ENCODE measurements at regions not wholly inside any gene's neighbourhood (a gene's known extent, or its start where the extent isn't known, plus 50 kb on each side); places are given as distances from the start of the nearest gene placed in this dataset.

DNA sequence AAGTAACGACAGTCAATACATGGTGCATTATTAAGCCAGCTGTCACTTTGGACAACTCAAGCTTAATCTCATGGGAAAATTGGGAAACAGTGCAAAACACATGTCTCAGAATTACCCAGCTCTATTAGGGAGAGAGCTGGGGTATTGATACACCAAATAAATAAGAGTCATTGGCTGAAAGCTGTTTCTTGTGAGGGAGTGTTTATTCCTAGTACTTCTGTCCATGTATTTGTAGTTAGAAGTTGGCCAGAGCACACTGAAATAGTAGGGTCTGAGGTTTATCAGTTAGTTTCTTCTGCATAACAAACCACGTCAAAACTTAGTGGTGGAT, 192.0 kb upstream of the RALGAPA2 start:
- in situ Hi-C loops (cut with HindIII; ENCODE audit: extremely low pct_ligation_motif_present, low pct_unique_long_range_greater_than_20kb) (no loop called here), intact Hi-C loops (cut with micrococcal nuclease; ENCODE audit: unreplicated experiment) (no loop called here)
- H3K9me3 ChIP-seq (ENCODE audit: low read length), result peaks cover 5% of the 10 kb centered on the region; the same call in 1 of the 2 replicates
- peaks cover 0 to 10% of the 10 kb centered on the region in 2 experiments; a peak in 2 of 5 replicates for H3K27me3 ChIP-seq (ENCODE audit: control insufficient read depth in 1 of 2, insufficient read depth in 2 of 2, low read length in 2 of 2)
- H3K4me1 ChIP-seq (ENCODE audit: insufficient read depth, low read length), result no peaks in the 10 kb centered on the region
- no TSS peak for BruUV-seq (replicated peaks)
- H2AFZ ChIP-seq (ENCODE audit: low read length), result no peak overlapping the region
- CTCF ChIA-PET (ENCODE audit: low intra/inter-chr PET ratio, low total read pairs), result no interaction called here
- H3K4me3 ChIP-seq (replicated peaks in 1 of 3; ENCODE audit: insufficient read depth in 1 of 3, low read depth in 2 of 3, low read length in 3 of 3), result no peak overlapping the region
- no peaks in the 10 kb centered on the region for H4K20me1 ChIP-seq (ENCODE audit: insufficient read depth, low read length)
- no peaks in the 10 kb centered on the region for H3K79me2 ChIP-seq (ENCODE audit: insufficient read depth, low read length)
- DNase-seq (ENCODE audit: low spot score) (no peak), FAIRE-seq (no peak), ATAC-seq (no peak)
- no peak overlapping the region for H3K27ac ChIP-seq (ENCODE audit: extremely low read length, insufficient read depth, low read length)
- POLR2A ChIA-PET, result no interaction called here
- WGBS (ENCODE audit: low lambda C conversion rate), result 23% methylated on average over 2 of the region's 2 CpGs
- no peak overlapping the region for H3K4me2 ChIP-seq (ENCODE audit: low read depth, low read length)
- TF ChIP-seq PITX1 (CRISPR knock-in tag; IDR thresholded peaks at IDR 0.05) (no peak), NFYB (CRISPR knock-in tag; IDR thresholded peaks at IDR 0.05) (no peak), SALL1 (CRISPR knock-in tag; IDR thresholded peaks at IDR 0.05) (no peak), DNMT1 (CRISPR knock-in tag; IDR thresholded peaks at IDR 0.05) (no peak), SMC3 (IDR thresholded peaks at IDR 0.05; ENCODE audit: low read length) (no peak), ELF3 (CRISPR knock-in tag; IDR thresholded peaks at IDR 0.05) (no peak), POGZ (CRISPR knock-in tag; IDR thresholded peaks at IDR 0.05) (no peak), HOXD1 (CRISPR knock-in tag; IDR thresholded peaks at IDR 0.05) (no peak)
- TF ChIP-seq, protein P1, sequence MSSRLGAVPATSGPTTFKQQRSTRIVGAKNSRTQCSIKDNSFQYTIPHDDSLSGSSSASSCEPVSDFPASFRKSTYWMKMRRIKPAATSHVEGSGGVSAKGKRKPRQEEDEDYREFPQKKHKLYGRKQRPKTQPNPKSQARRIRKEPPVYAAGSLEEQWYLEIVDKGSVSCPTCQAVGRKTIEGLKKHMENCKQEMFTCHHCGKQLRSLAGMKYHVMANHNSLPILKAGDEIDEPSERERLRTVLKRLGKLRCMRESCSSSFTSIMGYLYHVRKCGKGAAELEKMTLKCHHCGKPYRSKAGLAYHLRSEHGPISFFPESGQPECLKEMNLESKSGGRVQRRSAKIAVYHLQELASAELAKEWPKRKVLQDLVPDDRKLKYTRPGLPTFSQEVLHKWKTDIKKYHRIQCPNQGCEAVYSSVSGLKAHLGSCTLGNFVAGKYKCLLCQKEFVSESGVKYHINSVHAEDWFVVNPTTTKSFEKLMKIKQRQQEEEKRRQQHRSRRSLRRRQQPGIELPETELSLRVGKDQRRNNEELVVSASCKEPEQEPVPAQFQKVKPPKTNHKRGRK (CRISPR knock-in tag; IDR thresholded peaks at IDR 0.05), result no peak
- H3K36me3 ChIP-seq (replicated peaks in 1 of 2; ENCODE audit: control insufficient read depth in 1 of 2, insufficient read depth in 2 of 2, low read length in 2 of 2), result no peaks in the 10 kb centered on the region
- no peak overlapping the region for H3K9ac ChIP-seq (ENCODE audit: insufficient read depth, low read depth, low read length)
